HG02642 (cell line): ENCODE measurements at regions not wholly inside any gene's neighbourhood (a gene's known extent, or its start where the extent isn't known, plus 50 kb on each side); places are given as distances from the start of the nearest gene placed in this dataset.
"Not testable (repeated sequence)": the region's sequence is repeated elsewhere in the genome, so short reads cannot be mapped to it uniquely, and the experiment has no call there.

Experiments used
- ATAC-seq: cut with Tn5 transposase; IDR thresholded peaks from one replicate; pipeline ENCODE4 v1.9.1; 2021; ENCODE audit warnings: mild to moderate bottlenecking; ENCODE audit not compliant: unreplicated experiment, poor library complexity

DNA sequence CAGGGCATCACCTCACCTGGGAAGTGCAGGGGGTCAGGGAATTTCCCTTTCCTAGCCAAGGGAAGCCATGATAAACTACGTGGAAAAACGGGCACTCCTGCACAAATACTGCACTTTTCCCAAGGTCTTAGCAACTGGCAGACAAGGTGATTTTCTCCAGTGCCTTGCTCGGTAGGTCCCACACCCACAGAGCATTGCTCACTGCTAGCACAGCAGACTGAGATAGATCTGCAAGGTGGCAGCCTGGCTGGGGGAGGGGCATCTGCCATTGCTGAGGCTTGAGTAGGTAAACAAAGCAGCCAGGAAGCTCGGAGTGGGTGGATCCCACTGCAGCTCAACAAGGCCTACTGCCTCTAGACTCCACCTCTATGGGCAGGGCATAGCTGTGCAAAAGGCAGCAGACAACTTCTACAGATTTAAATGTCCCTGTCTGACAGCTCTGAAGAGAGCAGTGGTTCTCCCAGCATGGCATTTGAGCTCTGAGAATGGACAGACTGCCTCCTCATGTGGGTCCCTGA, 111.5 kb upstream of the FIBIN start:
- not testable (repeated sequence) for ATAC-seq

DNA sequence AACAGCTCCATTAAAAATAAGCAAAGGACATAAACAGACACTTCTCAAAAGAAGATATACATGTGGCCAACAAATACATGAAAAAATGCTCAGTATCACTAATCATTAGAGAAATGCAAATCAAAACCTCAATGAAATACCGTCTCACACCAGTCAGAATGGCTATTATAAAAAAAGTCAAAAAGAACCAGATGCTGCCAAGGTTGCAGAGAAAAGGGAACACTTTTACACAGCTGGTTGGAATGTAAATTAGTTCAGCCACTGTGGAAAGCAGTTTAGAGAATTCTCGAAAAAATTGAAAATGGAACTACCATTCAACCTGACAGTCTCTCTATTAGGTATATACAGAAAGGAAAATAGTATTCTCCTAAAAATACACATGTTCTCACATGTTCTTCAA, 102.4 kb upstream of the FIBIN start:
- no peak for ATAC-seq

DNA sequence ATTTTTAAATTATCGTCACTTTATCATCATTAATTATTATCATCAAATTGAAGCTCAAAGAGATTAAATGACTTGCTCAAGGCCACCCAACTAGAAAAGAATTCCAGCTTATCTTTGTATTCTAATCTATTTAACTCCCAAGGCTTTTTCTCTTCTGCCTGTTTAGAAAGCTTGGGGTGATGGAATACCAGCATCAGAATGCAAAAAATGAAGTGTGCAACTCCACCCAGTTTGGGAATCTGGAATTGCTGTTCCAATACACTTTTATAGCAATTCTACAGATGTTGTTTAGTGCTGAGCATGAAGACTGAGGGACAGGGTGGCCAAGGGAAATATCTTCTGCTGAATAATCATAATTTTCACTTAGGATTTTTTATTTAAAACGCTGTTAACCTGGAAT, 97.2 kb upstream of the FIBIN start:
- no peak for ATAC-seq

DNA sequence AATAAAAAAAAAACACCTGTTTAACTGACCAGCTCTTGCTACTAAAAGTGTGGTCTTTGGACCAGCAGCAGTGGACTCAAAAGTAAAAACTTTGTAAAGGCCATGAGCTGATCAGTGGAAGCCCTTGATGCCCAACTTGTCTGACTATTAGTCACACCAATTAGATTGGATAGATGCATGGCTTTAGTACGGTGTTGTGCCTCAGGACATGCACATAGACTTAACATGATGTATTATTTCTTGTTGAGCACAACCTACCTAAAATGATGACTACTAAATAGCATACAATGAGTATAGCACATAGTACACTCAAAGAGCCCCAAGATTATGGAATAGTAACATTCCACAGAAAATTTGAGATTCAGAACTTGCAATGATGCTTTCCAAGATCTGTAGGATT, 95.1 kb upstream of the FIBIN start:
- no peak for ATAC-seq

DNA sequence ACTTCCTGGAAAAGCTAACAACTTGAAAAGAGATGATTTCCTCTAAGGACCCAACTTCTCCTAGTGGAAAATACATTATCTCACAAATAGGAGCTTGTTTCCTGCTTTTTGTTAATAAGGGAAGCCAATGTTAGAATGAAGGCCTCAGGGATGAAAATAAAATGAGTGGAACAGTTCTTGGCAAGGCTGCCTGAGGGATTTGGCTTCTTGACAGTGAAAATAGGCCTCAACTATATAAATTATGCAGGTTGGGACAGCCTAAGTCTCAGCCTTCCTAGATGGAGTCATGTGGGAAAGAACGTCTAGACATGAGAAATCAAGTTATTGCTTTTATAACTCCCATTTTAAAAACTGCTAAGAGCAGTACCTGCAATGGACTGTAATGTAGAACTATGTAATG, 92.8 kb upstream of the FIBIN start:
- no peak for ATAC-seq

DNA sequence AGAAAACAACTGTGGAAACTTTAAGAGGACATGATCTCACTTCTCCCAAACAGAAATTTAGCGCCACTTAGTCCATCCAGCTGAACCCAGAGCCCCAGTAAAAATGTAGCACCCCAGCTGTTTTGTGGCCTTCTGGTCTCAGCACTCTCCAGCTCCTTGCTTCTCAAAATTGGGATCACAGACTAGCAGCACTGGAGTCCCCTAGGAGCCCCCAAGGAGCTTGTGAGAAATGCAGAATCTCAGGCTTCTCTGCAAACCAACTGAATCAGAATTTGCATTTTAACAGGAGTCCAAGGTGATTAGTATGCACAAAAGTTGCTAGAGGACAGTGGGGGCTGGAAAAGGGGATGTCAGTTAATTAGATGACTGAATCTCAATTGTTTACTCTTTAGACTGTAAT, 89.8 kb upstream of the FIBIN start:
- no peak for ATAC-seq

DNA sequence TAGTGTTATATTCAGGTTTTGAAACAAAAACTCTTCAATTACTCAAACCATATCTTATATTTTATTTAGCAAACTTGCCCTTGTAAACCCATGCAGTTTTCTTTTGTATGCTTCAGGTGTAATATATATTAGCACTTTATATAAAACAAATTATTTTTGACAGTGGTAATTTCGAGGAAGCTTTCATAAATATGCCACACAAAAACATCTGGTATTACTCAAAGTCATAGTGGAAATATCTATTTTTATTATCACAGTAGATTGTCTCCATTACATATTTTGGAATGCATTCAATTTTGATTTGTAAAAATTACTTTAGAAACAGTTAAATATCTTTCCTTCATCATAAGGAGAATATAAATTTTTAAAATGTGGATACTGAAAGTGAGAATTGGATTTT, 89.1 kb upstream of the FIBIN start:
- no peak for ATAC-seq

DNA sequence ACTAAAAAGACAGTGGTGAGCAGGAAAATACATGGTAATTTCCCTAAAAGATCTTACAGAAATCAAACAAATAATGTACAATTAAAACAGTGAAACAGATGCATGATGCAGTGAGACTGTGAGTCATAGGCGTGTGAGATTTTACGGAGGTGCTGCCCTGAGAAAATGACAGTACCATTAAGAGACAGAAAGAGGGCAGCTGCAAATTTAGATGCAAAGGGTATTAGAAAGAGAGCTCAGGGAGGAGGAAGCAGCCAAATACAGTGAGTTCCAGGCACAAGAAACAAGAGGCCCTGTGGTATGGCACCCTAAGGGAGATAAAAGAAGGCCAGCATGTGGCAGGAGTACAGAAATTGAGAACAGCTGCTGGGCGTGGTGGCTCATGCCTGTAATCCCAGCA, 88.5 kb upstream of the FIBIN start:
- ATAC-seq = no peak

DNA sequence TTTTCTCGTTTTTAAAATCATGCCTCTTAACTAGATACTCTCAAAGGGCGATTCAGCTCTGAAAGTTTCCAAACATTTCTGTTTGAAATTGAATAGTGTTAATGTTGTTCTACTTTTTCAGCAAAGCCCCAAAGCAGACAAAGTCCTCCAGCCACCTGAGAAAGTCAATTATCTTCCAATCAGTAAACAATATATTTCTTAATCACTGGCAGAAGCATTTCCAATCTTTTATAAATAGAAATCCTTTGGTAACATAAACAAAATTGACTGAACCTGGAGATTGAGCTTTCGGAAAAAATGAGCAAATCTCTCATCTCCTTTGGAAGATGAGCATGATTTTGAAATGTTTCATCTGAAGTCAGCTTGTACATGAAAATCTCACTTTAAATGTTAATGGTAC, 84.4 kb upstream of the FIBIN start:
- no peak for ATAC-seq

DNA sequence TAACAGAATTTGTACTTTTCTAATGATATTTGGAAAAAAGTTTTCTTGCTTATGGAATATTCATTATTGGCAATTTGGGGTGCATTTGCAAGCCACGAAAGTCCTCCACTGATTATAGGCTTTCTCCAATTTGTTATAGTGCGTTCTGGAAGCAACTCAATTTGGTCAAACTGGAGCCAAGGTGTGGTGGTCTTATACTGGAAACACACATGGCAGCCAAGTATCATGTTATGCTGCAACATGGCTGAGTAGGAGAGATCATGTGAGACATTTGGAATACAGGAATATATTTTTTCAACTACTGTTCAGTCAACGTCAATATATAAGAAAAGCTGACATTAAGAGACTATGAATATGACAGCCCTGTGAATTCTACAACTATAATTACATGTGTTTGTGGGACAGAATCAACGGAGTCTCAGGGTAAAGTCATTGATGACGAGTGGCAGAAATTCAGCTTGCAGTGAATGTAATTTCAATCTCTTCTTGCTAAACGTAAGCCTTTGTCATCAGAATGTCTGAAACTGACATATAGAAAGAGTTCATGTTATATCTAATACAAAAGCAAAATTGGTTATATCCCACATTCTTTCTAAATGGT, 83.8 kb upstream of the FIBIN start:
- no peak for ATAC-seq

DNA sequence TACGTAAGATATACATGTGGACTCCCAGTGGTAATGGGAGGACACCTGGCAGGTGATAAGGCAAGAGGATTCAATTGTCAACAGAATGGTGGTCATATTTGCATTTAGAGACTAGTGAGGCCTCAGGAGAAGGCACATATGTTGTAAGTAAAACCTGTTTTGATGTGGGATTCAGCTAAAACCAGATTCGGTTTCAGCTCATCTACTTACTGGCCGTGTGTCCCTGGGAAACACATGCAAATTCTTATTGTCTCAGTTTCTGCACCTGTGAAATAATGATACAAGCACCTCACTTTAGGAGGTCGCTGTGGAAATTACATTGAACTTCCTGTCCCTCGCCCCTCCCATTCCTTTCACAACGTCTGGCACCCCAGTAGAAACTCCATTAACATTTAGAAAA, 78.9 kb upstream of the FIBIN start:
- ATAC-seq = peak; percentile 59

DNA sequence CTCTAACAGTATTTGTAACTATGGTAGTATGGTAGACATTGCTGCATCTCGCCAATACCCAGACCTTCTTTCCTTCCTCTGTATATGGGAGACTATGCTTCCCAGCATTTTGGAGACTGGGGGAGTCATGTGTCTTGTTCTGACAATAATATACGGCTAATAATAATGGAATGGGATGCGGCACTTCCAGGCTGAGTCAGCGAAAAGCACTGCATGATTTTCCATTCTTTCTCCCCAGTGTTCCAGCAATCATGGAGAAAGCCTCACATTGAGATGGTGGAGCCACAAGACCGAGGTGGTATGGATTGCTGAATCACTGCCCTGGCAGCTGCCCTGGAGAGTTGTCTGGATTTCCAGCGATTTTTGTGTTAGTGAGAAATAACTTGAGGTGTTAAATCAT, 77.1 kb upstream of the FIBIN start:
- ATAC-seq = no peak

DNA sequence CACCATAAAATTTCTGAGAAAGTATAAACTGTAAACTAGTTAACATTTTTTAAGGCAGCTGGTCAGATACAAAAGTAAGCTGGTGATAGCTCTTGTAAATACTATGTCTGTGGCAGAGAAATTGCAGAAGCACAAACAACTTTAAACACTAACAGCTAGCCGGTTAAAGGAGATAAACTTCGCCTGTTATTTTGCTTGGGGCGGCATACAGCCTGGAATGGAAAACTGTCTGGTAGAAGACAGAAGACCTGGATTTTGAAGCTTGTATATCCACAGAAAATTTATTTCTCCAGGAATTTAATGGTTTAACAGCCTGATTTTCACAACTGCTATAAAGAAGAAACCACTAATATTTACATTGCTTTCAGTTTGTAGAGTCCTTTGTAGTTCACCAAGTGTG, 65.3 kb upstream of the FIBIN start:
- no peak for ATAC-seq

DNA sequence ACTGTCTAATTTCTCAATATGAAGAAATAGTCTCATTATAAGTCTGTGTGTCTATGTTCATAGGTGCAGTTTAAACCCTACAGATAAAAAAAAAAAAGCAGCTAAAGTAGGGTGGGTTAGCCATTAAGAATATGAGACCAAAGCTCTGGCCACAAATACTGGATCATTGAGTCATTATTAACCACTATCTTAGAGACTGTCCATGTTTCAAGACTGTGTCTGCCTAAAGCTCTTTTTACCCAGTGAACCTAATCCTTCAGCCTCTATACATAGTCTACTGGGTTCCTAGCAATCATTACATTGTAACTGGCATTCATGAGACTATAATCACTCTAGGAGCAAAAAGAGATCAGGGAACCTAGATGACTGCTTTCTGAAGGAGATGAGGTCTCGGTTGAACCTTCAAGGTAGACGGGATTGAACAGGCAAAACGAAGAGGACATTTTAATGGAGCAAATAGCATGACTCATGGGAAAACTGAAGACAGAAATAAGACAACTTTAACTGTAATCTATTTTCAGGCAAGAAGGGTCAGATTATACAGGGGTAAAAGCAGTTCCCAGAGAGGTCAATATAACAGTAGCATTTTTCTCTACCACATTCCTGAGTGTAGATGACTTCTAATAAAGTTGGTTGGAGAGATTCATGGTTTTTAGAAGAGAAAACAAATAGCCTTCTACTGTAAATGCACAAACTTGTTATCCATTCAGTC, 64.0 kb upstream of the FIBIN start:
- ATAC-seq = no peak

DNA sequence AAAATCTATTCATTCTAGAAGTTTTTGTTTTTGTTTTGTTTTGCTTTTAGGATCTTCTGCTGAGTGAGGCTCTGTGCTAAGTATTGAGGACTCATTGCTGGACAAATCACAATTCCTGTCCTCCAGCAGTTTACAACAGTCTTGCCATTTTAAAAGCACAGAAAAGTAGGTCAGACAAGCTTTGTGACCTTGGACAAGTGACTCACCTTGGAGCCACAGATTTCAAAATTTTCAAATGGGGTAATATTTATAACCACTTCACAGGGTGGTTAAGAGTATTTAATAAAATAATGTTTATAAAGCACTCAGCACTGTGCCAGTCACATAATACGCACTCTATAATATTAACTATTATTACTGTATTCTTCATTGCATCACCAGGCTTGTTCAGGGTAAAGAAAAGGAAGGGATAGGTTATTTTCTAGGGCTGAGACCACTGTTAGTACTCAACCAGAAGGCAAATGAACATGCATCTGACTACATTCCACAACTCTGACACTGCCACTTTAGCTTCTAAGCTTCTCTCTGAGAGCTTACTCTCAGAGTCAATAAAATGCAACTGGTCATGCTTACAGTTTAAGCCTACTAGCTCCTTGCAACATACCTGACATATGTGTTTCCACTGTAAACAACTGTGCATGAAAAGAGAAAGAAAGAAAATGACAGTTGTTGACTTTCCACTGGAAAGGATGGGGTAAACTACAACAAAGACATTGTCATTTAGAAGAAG, 63.2 kb upstream of the FIBIN start:
- ATAC-seq = no peak

DNA sequence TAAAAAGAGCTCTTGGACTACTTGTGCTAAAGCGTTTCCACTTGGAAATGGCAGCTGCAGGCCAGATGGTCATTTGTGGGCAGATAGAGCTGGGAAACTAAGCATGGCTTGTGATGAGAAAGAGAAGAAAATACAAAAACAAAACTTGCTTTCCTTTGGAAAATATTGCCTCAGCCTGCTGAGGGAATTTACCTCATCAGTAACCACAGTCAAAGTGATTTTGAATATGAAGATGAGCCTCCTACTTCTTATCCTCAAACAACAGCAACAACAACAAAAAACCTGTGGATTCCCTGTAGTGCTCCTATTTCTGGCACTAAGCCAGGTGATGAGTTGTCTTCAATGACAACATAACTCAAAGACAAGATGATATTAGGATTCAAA, 62.7 kb upstream of the FIBIN start:
- ATAC-seq = no peak

DNA sequence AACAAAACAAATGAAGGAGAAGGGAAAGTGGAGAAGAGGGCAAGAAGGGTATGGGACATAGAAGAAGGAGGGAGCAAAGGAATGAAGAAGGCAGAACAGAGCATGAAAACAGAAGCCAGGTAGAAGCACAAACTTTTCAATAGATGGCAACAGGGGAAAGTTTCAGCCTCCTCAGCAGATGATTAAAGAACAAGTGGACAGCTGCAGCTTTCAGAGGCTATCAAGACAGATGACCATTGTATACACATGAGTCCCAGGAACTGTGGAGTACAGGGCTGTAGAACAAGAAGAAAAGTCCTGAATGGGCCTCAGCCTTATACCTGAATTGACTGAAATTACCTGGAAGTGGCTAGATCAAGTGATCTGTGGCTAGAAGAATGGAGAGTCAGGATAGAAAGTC, 62.0 kb upstream of the FIBIN start:
- ATAC-seq = no peak

DNA sequence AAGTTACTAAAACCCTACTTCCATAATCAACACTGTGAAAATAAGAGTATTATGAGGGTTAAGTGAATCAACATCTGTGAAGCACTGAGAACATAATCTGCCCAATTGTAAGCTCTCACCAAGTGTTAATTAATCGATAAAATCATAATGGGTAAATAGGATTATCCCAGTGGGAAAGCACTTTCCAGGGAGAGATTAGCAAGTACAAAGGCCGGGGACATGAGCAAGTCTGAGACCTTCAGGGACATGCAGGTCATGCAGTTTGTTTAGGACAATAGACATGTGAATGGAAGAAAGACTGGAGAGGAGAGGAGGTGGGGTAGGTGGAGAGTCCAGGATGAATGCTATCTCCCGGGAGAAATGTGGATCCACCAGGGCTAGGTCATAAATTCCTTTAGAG, 57.8 kb upstream of the FIBIN start:
- no peak for ATAC-seq

DNA sequence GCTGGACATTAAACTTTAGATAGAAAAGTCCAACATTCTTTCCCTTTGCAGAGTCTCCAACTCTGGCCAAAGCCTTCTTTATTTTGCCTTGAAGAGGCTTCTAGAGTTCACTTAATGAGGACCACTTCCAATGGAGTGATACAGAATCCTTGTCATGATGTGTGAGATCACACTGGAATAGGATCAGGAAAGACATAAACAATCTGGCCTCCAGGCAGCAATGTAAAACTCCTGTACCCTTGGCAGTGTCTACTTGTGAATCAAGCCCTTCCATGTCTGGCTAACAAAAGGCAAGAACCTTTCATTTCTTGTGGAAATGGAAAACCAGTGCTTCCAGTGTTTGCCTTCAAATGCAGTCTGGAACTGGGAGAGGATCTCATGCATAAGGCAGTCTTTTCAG, 56.5 kb upstream of the FIBIN start:
- ATAC-seq = no peak

DNA sequence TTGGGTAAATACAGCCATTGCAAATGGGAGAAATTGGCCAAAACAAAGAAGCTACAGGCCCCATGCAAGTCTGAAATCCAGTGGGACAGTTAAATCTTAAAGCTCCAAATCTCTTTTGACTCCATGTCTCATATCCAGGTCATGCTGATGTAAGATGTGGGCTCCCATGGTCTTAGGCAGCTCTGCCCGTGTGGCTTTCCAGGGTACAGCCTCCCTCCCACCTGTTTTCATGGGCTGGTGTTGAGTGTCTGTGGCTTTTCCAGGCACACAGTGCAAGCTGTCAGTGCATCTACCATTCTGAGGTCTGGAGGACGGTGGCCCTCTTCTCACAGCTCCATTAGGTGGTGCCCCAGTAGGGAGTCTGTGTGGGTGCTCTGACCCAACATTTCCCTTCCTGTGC, 53.4 kb upstream of the FIBIN start:
- not testable (repeated sequence) for ATAC-seq

DNA sequence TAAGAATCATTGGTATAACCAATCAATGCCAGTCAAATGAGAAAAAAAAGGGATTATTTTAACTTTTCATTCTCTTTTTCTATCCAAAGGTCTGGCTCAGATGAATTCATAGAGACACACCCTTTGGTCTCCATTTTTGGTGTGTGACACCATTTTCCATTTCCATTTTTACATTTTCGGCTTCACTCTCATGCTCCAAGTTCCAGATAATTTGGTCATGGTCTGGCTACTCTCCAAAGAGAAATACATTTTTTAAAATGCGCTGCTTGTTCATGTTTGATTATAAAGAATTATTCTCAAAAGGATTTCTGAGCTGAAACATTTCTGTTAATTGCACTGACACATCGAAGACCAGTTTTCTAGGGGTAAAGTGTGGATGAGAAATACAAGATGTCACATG, 51.6 kb upstream of the FIBIN start:
- ATAC-seq = no peak

DNA sequence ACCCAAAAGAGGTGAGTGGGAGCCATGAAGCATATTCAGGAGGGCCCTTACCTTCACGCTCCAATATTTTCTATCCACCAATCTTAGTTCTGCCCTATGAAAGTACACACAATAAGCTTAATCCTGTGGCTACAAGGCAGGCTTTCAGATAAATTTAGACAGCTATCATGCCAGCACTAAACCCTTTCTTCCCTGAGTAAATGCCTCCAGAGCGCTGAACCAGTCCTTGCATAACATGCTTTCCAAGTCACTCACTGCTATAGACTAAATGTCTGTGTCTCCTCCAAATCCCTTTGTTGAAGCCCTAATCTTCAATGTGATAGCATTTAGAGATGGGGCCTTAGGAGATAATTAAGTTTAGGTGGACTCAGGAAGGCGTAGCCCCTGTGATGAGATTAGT, 50.3 kb upstream of the FIBIN start:
- ATAC-seq = no peak
